AG09319 (cell line): ENCODE measurements at regions not wholly inside any gene's neighbourhood (a gene's known extent, or its start where the extent isn't known, plus 50 kb on each side); places are given as distances from the start of the nearest gene placed in this dataset.
"Not testable (repeated sequence)": the region's sequence is repeated elsewhere in the genome, so short reads cannot be mapped to it uniquely, and the experiment has no call there.

Source experiments
- DNase-seq: peaks from one replicate; pipeline ENCODE4 v3.0.0-alpha.2; 2010; ENCODE audit warnings: low read depth; ENCODE audit errors: extremely low read depth
- TF ChIP-seq, protein P1 (sequence below): IDR thresholded peaks from 2 replicates; pipeline ENCODE4 v1.5.1; 2011; ENCODE audit warnings: low read depth, mild to moderate bottlenecking, inconsistent platforms, low read length, moderate library complexity

- DNase-seq, result no peak
- TF ChIP-seq, protein P1, sequence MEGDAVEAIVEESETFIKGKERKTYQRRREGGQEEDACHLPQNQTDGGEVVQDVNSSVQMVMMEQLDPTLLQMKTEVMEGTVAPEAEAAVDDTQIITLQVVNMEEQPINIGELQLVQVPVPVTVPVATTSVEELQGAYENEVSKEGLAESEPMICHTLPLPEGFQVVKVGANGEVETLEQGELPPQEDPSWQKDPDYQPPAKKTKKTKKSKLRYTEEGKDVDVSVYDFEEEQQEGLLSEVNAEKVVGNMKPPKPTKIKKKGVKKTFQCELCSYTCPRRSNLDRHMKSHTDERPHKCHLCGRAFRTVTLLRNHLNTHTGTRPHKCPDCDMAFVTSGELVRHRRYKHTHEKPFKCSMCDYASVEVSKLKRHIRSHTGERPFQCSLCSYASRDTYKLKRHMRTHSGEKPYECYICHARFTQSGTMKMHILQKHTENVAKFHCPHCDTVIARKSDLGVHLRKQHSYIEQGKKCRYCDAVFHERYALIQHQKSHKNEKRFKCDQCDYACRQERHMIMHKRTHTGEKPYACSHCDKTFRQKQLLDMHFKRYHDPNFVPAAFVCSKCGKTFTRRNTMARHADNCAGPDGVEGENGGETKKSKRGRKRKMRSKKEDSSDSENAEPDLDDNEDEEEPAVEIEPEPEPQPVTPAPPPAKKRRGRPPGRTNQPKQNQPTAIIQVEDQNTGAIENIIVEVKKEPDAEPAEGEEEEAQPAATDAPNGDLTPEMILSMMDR, result no peak
These were observed 356.4 kb downstream of the BCL11B start for GRCh38 chr14:98915625-98916024.

DNA sequence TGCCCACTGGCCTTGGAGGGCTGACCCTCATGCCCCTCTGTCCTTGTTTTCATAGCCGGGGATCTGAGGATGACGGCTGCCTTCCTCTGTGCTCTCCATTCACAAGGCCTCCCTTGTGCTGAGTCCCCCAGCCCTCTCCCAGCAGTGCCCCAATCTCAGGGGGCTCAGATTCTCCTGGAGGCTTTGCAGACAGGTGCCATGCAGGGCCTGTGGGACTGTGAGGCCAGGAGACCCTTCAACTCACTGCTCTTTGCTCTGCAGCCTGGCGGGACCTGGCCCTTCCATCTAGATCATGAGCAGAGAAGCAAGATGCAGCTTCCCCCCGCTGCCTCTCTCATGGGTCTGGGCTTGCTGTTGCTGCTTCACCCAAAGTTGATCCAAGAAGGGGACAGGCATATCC is 356.0 kb downstream of the BCL11B start:
- no peak for DNase-seq
- TF ChIP-seq, protein P1, result no peak

DNA sequence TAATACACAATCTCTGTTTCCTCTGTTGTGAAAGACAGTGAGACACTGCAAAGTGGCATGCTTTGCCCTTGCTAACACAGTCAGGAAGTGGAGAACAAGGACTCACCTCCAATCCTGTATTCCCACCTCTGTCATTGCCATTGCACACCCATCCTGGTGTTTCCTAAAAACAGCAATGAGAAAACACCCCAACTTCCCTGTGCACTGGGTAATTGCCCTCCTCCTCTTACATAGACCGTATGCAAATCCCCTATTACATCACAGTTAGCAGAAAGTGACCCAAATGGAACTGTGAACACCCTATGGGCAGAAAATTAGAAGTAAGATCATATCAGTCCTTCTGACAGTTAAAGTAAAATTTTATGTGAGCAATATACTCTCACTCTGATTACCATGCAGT is 355.5 kb downstream of the BCL11B start:
- no peak for DNase-seq
- TF ChIP-seq, protein P1, result no peak

DNA sequence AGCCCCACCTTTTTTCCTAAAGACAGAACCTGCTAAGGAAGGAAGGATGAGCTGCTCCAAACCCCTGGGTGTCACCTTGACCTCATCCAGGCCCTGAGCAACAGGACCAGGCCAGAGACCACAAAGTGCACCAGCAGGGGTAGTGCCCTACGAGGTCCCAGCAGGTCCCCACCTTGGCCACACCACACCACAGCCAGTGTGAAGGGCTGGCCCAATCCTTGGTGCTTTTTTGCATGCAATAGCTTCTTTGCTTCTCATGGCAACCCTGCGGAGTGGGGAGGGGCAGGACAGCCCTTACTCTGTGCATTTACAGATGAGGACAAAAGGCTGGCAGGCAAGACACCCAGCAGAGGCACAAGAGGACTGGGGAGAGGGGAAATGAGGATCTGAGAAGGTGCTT is 352.6 kb downstream of the BCL11B start:
- no peak for DNase-seq
- TF ChIP-seq, protein P1, result no peak

DNA sequence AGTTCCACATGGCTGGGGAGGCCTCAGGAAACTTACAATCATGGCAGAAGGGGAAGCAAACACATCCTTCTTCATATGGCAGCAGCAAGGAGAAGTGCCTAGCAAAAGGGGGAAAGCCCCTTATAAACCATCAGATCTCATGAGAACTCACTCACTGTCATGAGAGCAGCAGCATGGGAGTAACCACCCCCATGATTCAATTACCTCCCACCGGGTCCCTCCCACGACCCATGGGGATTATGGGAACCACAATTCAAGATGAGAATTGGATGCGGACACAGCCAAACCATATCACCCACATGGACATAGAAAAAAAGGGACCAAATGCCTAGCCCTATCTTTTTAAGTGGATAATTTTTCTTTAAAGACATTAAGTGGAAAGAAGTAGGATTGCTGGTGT is 350.7 kb downstream of the BCL11B start:
- DNase-seq, result not testable (repeated sequence)

DNA sequence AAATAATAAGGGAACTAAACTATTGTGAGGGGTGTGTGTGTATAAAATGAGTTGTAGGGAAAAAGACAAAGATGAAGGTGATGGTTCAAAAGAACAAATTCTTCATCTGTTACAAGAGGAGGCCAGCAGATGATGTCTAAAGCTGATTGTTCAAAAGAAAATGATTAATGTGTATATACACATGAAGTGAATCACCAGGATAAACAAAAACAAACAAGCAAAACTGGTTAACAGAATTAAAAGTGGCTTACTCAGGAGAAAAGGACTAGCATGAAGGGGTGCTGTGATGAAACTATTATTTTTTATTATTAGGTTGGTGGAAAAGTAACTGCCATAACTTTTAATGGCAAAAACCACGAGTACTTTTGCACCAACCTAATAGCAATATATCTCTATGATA is 348.4 kb downstream of the BCL11B start:
- TF ChIP-seq, protein P1, result no peak
- no peak for DNase-seq

GRCh38 chr14:98924046-98924445 is 348.0 kb downstream of the BCL11B start:
- TF ChIP-seq, protein P1, result no peak
- no peak for DNase-seq

DNA sequence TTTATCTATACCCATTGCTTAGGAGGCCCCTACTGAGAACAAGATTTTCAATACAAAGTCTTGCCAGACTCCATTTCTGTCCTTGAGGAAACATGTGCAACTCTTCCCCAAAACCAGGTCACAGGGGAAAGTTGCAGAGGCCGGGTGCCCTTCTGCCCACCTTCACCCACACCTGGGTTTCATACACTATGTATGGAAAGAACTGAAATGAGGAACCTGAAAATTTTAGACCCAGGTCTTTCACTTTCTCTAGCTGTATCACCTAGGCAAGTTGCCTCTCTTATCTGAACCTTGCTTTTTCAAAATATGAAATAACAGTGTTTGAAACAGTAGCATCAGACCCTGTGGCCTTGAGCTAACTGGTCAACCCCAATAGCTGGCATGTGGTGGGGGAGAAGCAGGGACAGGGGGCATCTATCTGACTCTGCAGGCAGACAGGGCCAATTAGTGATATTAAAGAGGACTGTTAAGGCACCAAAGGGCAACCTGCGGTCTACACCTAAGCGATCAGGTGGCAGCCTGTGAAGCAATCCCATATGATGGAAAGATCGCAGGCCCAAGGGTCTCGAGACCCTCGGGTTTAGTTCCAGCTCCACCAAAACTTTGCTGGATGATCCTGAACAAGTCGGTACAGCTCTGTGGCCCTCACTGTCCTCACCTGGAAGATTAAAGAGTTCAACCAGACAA is 346.5 kb downstream of the BCL11B start:
- DNase-seq, result no peak
- TF ChIP-seq, protein P1, result no peak
